GM18868 (cell line): ENCODE measurements at regions not wholly inside any gene's neighbourhood (a gene's known extent, or its start where the extent isn't known, plus 50 kb on each side); places are given as distances from the start of the nearest gene placed in this dataset.

Experiments used
- ATAC-seq: cut with Tn5 transposase; IDR thresholded peaks from one replicate; pipeline ENCODE4 v1.9.1; 2021; ENCODE audit warnings: mild to moderate bottlenecking, moderate library complexity; ENCODE audit not compliant: unreplicated experiment

- no peak for ATAC-seq
Observed at GRCh38 chr20:59429396-59429795, 129.0 kb downstream of the EDN3 start.

- no peak for ATAC-seq
Observed at GRCh38 chr20:59431014-59431413, 130.6 kb downstream of the EDN3 start.

GRCh38 chr20:59434960-59435359 lies 134.5 kb downstream of the EDN3 start:
- no peak for ATAC-seq

GRCh38 chr20:59435518-59435917 lies 135.1 kb downstream of the EDN3 start:
- no peak for ATAC-seq

- no peak for ATAC-seq
Observed at GRCh38 chr20:59437601-59438031, 137.2 kb downstream of the EDN3 start.

- ATAC-seq: no peak
Observed at GRCh38 chr20:59438201-59438600, 137.8 kb downstream of the EDN3 start.

- no peak for ATAC-seq
Observed at GRCh38 chr20:59439243-59439642, 138.8 kb downstream of the EDN3 start.

GRCh38 chr20:59441306-59441705 lies 140.9 kb downstream of the EDN3 start:
- no peak for ATAC-seq

- ATAC-seq: no peak
Observed at GRCh38 chr20:59441860-59442810, 141.7 kb downstream of the EDN3 start.

GRCh38 chr20:59443550-59443949 lies 143.1 kb downstream of the EDN3 start:
- no peak for ATAC-seq

GRCh38 chr20:59446376-59446775 lies 146.0 kb downstream of the EDN3 start:
- ATAC-seq: no peak

GRCh38 chr20:59448196-59448595 lies 147.8 kb downstream of the EDN3 start:
- ATAC-seq: no peak

GRCh38 chr20:59448851-59449444 lies 148.5 kb downstream of the EDN3 start:
- no peak for ATAC-seq

GRCh38 chr20:59451066-59451630 lies 150.7 kb downstream of the EDN3 start:
- ATAC-seq: no peak

- ATAC-seq: no peak
Observed at GRCh38 chr20:59451641-59452040, 151.2 kb downstream of the EDN3 start.

- no peak for ATAC-seq
Observed at GRCh38 chr20:59452856-59453255, 151.5 kb upstream of the PHACTR3 start.

- no peak for ATAC-seq
Observed at GRCh38 chr20:59453759-59454560, 150.4 kb upstream of the PHACTR3 start.

- no peak for ATAC-seq
Observed at GRCh38 chr20:59455402-59456341, 148.7 kb upstream of the PHACTR3 start.

- ATAC-seq: no peak
Observed at GRCh38 chr20:59456342-59457279, 147.7 kb upstream of the PHACTR3 start.
